Type B pancreatic cell (in vitro differentiated cells): ENCODE measurements at regions not wholly inside any gene's neighbourhood (a gene's known extent, or its start where the extent isn't known, plus 50 kb on each side); places are given as distances from the start of the nearest gene placed in this dataset.
A peak's percentile ranks its signal among the peaks of the same experiment; 100 is the strongest.
"Not testable (repeated sequence)": the region's sequence is repeated elsewhere in the genome, so short reads cannot be mapped to it uniquely, and the experiment has no call there.

Experiments used
- DNase-seq: peaks from one replicate; pipeline ENCODE4 v3.0.0; 2021; ENCODE audit warnings: mixed read lengths; ENCODE audit not compliant: unreplicated experiment; ENCODE audit errors: extremely low spot score
- H3K27ac Mint-ChIP-seq: 2 replicates; pipeline ENCODE4 v1.8.0; 2021; ENCODE audit warnings: mild to moderate bottlenecking, mixed read lengths
- H3K27me3 Mint-ChIP-seq: 2 replicates; pipeline ENCODE4 v1.8.0; 2021; ENCODE audit warnings: mixed read lengths
- H3K36me3 Mint-ChIP-seq: 2 replicates; pipeline ENCODE4 v1.8.0; 2021; ENCODE audit warnings: mixed read lengths
- H3K4me1 Mint-ChIP-seq: one replicate; pipeline ENCODE4 v1.8.0; 2021; ENCODE audit warnings: mixed read lengths; ENCODE audit not compliant: unreplicated experiment
- H3K4me3 Mint-ChIP-seq: 2 replicates; pipeline ENCODE4 v1.8.0; 2021; ENCODE audit warnings: mild to moderate bottlenecking, mixed read lengths
- H3K9me3 Mint-ChIP-seq: 2 replicates; pipeline ENCODE4 v1.8.0; 2021; ENCODE audit warnings: mixed read lengths
- CTCF ChIP-seq: fragments of 200-600 bp; sonication (generic); conservative IDR thresholded peaks from 2 replicates; pipeline ENCODE4 v1.5.0; 2021; ENCODE audit warnings: antibody characterized with exemption, mild to moderate bottlenecking

DNA sequence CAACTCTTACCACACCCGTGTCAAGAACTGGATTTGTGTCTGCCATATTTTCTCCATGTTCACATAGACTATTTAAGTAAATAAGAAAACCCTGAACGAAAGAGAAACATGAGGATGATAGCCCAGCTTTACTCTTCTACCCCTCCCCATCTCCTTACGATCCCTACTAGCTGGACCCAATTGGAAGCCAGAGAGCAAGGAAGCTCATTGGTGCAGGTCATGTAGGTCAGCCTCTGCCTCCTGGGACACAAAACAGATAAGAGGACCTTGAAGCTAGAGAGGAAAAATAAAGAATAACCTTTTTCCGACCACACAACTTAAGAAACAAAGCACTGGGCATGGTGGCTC, 124.6 kb upstream of the ATF7IP start:
- H3K27me3 Mint-ChIP-seq = peaks cover 8% of the 10 kb centered on the region

DNA sequence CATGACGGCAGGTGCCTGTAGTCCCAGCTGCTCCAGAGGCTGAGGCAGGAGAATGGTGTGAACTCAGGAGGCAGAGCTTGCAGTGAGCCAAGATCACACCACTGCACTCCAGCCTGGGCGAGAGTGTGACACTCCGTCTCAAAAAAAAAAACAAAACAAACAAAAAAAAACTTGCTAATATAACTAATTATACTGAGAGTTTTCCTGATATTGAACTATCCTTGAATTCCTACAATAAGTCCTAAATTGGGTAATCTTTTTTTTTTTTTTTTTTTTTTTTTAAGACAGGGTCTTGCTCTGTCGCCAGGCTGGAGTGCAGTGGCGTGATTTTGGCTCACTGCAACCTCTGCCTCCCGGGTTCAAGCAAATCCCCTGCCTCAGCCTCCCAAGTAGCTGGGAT, 122.7 kb upstream of the ATF7IP start:
- H3K27me3 Mint-ChIP-seq, H3K4me3 Mint-ChIP-seq, DNase-seq, H3K27ac Mint-ChIP-seq: not testable (repeated sequence)
- Mint-ChIP-seq H3K9me3 (peaks cover 16% of the 10 kb centered on the region), H3K36me3 (peaks cover 27% of the 10 kb centered on the region), H3K4me1 (peaks cover 15% of the 10 kb centered on the region)

More for the DNA sequence above, 124.6 kb upstream of the ATF7IP start:
- no peak for TF ChIP-seq CTCF
- no peak for DNase-seq
- H3K9me3 Mint-ChIP-seq = peaks cover 16% of the 10 kb centered on the region
- peaks cover 27% of the 10 kb centered on the region for H3K36me3 Mint-ChIP-seq
- H3K27ac Mint-ChIP-seq = peak overlapping the region; percentile 97
- peak overlapping the region; percentile 76 for H3K4me3 Mint-ChIP-seq
- H3K4me1 Mint-ChIP-seq = peaks cover 15% of the 10 kb centered on the region

- Mint-ChIP-seq H3K36me3 (peaks cover 27% of the 10 kb centered on the region), H3K27ac (peak overlapping the region; percentile 94), H3K4me1 (peaks cover 15% of the 10 kb centered on the region), H3K27me3 (peaks cover 8% of the 10 kb centered on the region), H3K4me3 (peak overlapping the region; percentile 67), H3K9me3 (peaks cover 16% of the 10 kb centered on the region)
- TF ChIP-seq CTCF = no peak
- DNase-seq = no peak
These were observed 121.5 kb upstream of the ATF7IP start for GRCh38 chr12:14243941-14244340.

DNA sequence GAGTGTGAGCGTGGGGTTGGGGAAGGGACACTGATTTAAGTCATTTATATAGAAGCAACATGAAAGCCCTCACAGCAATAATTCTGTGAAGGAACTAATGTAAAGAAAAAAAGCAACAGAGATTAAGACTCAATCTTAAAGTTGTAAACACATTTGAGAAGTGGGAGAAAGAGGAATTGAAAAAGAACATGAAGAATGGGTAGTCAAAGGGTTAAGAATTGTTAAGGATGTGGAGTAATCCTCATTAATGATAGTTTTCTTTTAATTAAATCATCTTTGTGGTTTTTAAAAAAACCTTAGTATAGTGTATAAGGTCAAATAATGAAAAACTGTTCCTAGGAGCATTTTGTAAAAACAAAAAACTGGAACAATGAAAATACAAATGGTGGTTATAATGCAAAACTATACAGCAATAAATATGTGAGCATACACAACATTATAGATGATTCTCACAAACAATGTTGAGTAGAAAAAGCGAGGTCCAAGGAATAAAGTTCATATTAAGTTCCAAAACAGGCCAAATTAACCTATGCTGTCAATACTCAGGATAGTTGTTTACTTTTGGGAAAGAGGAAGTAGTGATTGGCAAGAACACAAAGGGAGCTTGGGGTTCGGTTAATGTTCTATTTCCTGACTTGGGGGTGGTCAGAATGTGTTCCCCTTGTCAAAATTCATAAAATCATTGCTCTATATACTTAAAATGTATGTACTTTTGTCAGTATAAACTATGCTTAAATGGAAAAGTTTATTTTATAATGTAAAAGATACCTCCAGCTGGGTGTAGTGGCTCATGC, 120.4 kb upstream of the ATF7IP start:
- peaks cover 21% of the 10 kb centered on the region for H3K9me3 Mint-ChIP-seq
- H3K27ac Mint-ChIP-seq = no peak overlapping the region
- TF ChIP-seq CTCF = no peak
- no peak overlapping the region for H3K4me3 Mint-ChIP-seq
- H3K36me3 Mint-ChIP-seq = peaks cover 24% of the 10 kb centered on the region
- H3K4me1 Mint-ChIP-seq = peaks cover 10% of the 10 kb centered on the region
- H3K27me3 Mint-ChIP-seq = peaks cover 7% of the 10 kb centered on the region
- DNase-seq = no peak

DNA sequence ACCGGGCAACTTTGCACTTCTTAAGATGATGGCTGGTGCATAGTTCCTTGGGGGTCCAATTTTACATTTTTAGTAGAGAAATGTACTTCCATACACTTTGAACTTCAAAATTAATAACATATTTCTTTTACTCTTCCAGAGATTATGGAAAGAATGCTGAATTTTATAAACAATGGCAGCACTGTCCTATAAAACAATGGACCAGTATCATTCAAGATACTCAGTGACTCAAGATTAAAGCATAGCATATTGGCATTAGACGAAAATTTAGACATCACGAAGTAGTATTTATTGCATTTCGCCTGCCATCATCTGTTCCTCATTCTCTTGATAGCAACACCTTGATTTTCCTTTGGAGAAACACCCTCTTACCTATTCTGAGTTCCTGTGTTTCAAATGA, 118.3 kb upstream of the ATF7IP start:
- no peak overlapping the region for H3K27ac Mint-ChIP-seq
- H3K27me3 Mint-ChIP-seq = peaks cover 4% of the 10 kb centered on the region
- H3K4me1 Mint-ChIP-seq = peaks cover 4% of the 10 kb centered on the region
- TF ChIP-seq CTCF = no peak
- peaks cover 19% of the 10 kb centered on the region for H3K36me3 Mint-ChIP-seq
- DNase-seq = no peak
- H3K4me3 Mint-ChIP-seq = no peak overlapping the region
- peaks cover 14% of the 10 kb centered on the region for H3K9me3 Mint-ChIP-seq

DNA sequence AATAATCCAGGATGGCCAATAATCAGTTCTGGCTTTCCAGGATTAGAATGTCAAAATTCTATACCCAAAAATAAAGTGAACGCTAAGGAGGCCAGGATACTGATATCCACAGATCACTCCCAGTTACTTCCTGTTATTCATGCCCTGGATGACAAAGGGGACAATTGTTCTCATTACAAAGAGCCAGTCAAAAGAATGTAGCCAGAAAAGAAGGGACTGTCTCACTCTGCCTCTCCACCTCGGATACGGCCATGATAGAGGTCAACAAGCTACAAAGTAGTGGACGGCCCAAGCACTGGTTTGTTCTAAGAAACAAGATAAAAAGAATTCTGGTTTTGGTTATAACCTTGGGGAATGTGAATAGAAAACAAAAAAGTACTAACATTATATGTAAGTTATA, 116.1 kb upstream of the ATF7IP start:
- Mint-ChIP-seq H3K36me3 (peaks cover 13% of the 10 kb centered on the region), H3K4me3 (no peak overlapping the region), H3K9me3 (peaks cover 9% of the 10 kb centered on the region), H3K27me3 (no peaks in the 10 kb centered on the region), H3K4me1 (peaks cover 4% of the 10 kb centered on the region), H3K27ac (no peak overlapping the region)
- TF ChIP-seq CTCF = no peak
- DNase-seq = no peak
